ENCODE measurements at regions not wholly inside any gene's neighbourhood (a gene's known extent, or its start where the extent isn't known, plus 50 kb on each side); places are given as distances from the start of the nearest gene placed in this dataset.
"Not testable (repeated sequence)": the region's sequence is repeated elsewhere in the genome, so short reads cannot be mapped to it uniquely, and the experiment has no call there.

GRCh38 chr12:9446883-9447761 lies 160.6 kb downstream of the KLRB1 start:
- TF ChIP-seq, protein P1, sequence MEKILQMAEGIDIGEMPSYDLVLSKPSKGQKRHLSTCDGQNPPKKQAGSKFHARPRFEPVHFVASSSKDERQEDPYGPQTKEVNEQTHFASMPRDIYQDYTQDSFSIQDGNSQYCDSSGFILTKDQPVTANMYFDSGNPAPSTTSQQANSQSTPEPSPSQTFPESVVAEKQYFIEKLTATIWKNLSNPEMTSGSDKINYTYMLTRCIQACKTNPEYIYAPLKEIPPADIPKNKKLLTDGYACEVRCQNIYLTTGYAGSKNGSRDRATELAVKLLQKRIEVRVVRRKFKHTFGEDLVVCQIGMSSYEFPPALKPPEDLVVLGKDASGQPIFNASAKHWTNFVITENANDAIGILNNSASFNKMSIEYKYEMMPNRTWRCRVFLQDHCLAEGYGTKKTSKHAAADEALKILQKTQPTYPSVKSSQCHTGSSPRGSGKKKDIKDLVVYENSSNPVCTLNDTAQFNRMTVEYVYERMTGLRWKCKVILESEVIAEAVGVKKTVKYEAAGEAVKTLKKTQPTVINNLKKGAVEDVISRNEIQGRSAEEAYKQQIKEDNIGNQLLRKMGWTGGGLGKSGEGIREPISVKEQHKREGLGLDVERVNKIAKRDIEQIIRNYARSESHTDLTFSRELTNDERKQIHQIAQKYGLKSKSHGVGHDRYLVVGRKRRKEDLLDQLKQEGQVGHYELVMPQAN (conservative IDR thresholded peaks at IDR 0.05) = not testable (repeated sequence)
- TF ChIP-seq, protein P2, sequence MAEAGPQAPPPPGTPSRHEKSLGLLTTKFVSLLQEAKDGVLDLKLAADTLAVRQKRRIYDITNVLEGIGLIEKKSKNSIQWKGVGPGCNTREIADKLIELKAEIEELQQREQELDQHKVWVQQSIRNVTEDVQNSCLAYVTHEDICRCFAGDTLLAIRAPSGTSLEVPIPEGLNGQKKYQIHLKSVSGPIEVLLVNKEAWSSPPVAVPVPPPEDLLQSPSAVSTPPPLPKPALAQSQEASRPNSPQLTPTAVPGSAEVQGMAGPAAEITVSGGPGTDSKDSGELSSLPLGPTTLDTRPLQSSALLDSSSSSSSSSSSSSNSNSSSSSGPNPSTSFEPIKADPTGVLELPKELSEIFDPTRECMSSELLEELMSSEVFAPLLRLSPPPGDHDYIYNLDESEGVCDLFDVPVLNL (IDR thresholded peaks at IDR 0.05; ENCODE audit: low read depth, low read length) = not testable (repeated sequence)
- not testable (repeated sequence) for TF ChIP-seq GABPA (IDR thresholded peaks at IDR 0.05; ENCODE audit: low read depth); NR2C2 (IDR thresholded peaks at IDR 0.05; ENCODE audit: borderline replicate concordance, control insufficient read depth, insufficient read length, low read depth); CTCF (IDR thresholded peaks at IDR 0.05 in 2 of 3, conservative IDR thresholded peaks at IDR 0.05 in 1 of 3; ENCODE audit: control insufficient read depth in 2 of 3, extremely low read depth in 1 of 3, insufficient read depth in 1 of 3, low read depth in 3 of 3, low read length in 3 of 3); NFYB (IDR thresholded peaks at IDR 0.05; ENCODE audit: insufficient read depth, low read depth, low read length); SP1 (IDR thresholded peaks at IDR 0.05; ENCODE audit: low read depth, low read length); ZNF217 (IDR thresholded peaks at IDR 0.05); TAF1 (IDR thresholded peaks at IDR 0.05; ENCODE audit: borderline replicate concordance, low read depth, low read length); MXI1 (IDR thresholded peaks at IDR 0.05; ENCODE audit: low read depth, low read length); ATF3 (IDR thresholded peaks at IDR 0.05; ENCODE audit: borderline replicate concordance, extremely low read depth, low read depth, low read length); SREBF2 (IDR thresholded peaks at IDR 0.05; ENCODE audit: low read length)
